ENCODE measurements at regions not wholly inside any gene's neighbourhood (a gene's known extent, or its start where the extent isn't known, plus 50 kb on each side); places are given as distances from the start of the nearest gene placed in this dataset.

GRCh38 chr13:79684371-79684770 is 203.4 kb downstream of the NDFIP2 start:
- Mint-ChIP-seq H3K27ac (peak overlapping the region; percentile 38 to 82 (median 43)), H3K27me3 (ENCODE audit: low read depth) (no peaks in the 10 kb centered on the region), H3K4me3 (no peak overlapping the region), H3K4me1 (peaks cover 27% of the 10 kb centered on the region), H3K9me3 (peaks cover 3% of the 10 kb centered on the region), H3K36me3 (ENCODE audit: low read depth) (peaks cover 7% of the 10 kb centered on the region)
- no peak for TF ChIP-seq CTCF (IDR thresholded peaks at IDR 0.05; ENCODE audit: unreplicated experiment in 3 of 3)

GRCh38 chr13:79682164-79682563 is 201.2 kb downstream of the NDFIP2 start:
- Mint-ChIP-seq H3K9me3 (peaks cover 3% of the 10 kb centered on the region), H3K27ac (peak overlapping the region in 1 of 3 experiments; percentile 19), H3K4me1 (peaks cover 43% of the 10 kb centered on the region), H3K36me3 (ENCODE audit: low read depth) (peaks cover 7% of the 10 kb centered on the region), H3K4me3 (no peak overlapping the region), H3K27me3 (ENCODE audit: low read depth) (no peaks in the 10 kb centered on the region)
- no peak for TF ChIP-seq CTCF (IDR thresholded peaks at IDR 0.05; ENCODE audit: unreplicated experiment in 3 of 3)

- Mint-ChIP-seq H3K36me3 (ENCODE audit: low read depth) (peaks cover 7% of the 10 kb centered on the region), H3K4me3 (no peak overlapping the region), H3K27ac (peak overlapping the region in 1 of 3 experiments; percentile 18), H3K9me3 (peaks cover 3% of the 10 kb centered on the region), H3K4me1 (peaks cover 51% of the 10 kb centered on the region), H3K27me3 (ENCODE audit: low read depth) (no peaks in the 10 kb centered on the region)
- TF ChIP-seq CTCF (IDR thresholded peaks at IDR 0.05; ENCODE audit: unreplicated experiment in 3 of 3) = no peak
Measured at GRCh38 chr13:79681069-79681468, 200.1 kb downstream of the NDFIP2 start.

GRCh38 chr13:79680485-79680884 is 199.5 kb downstream of the NDFIP2 start:
- peaks cover 7% of the 10 kb centered on the region for H3K36me3 Mint-ChIP-seq (ENCODE audit: low read depth)
- peak overlapping the region in 1 of 3 experiments; percentile 18 for H3K27ac Mint-ChIP-seq
- H3K27me3 Mint-ChIP-seq (ENCODE audit: low read depth) = no peaks in the 10 kb centered on the region

GRCh38 chr13:79679334-79679733 is 198.4 kb downstream of the NDFIP2 start:
- Mint-ChIP-seq H3K9me3 (peaks cover 3% of the 10 kb centered on the region), H3K27ac (peak overlapping the region; percentile 4 to 25 (median 17)), H3K36me3 (ENCODE audit: low read depth) (peaks cover 7% of the 10 kb centered on the region), H3K4me3 (no peak overlapping the region), H3K27me3 (ENCODE audit: low read depth) (no peaks in the 10 kb centered on the region), H3K4me1 (peaks cover 58% of the 10 kb centered on the region)
- TF ChIP-seq CTCF (IDR thresholded peaks at IDR 0.05; ENCODE audit: unreplicated experiment in 3 of 3) = peak; percentile 58 to 88 (median 73)

More at GRCh38 chr13:79680485-79680884, 199.5 kb downstream of the NDFIP2 start:
- no peak for TF ChIP-seq CTCF (IDR thresholded peaks at IDR 0.05; ENCODE audit: unreplicated experiment in 3 of 3)
- H3K9me3 Mint-ChIP-seq = peaks cover 3% of the 10 kb centered on the region
- H3K4me1 Mint-ChIP-seq = peaks cover 56% of the 10 kb centered on the region
- no peak overlapping the region for H3K4me3 Mint-ChIP-seq

- no peak for TF ChIP-seq CTCF (IDR thresholded peaks at IDR 0.05; ENCODE audit: unreplicated experiment in 3 of 3)
Measured at GRCh38 chr13:79678100-79678499, 197.1 kb downstream of the NDFIP2 start.

More at GRCh38 chr13:79678100-79678499, 197.1 kb downstream of the NDFIP2 start:
- Mint-ChIP-seq H3K9me3 (peaks cover 3% of the 10 kb centered on the region), H3K27ac (peak overlapping the region in 1 of 3 experiments; percentile 67), H3K4me3 (no peak overlapping the region), H3K4me1 (peaks cover 71% of the 10 kb centered on the region), H3K27me3 (ENCODE audit: low read depth) (no peaks in the 10 kb centered on the region), H3K36me3 (ENCODE audit: low read depth) (peaks cover 7% of the 10 kb centered on the region)

Data from nephron (organoid).